ENCODE measurements at regions not wholly inside any gene's neighbourhood (a gene's known extent, or its start where the extent isn't known, plus 50 kb on each side); places are given as distances from the start of the nearest gene placed in this dataset.

DNA sequence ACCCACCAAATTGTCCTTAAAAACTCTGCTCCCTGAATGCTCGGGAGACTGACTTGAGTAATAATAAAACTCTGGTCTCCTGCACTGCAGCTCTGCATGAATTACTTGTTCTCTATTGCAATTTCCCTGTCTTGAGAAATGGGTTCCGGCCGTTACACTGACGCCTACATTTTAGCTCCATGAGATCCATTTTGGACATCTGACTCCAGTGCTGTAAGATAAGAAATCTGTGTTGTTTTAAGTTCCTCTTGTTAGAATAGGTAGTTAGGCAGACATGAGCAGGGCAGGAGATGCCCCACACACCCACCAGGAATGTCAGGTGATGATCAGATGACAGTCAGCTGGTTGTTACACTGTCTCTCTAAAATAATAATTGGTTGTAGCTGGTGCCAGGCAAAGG, 125.8 kb upstream of the SHB start:
- TF ChIP-seq CTCF (IDR thresholded peaks at IDR 0.05) = no peak
- TF ChIP-seq POLR2A (IDR thresholded peaks at IDR 0.05) = no peak
